HG02884 (cell line): ENCODE measurements at regions not wholly inside any gene's neighbourhood (a gene's known extent, or its start where the extent isn't known, plus 50 kb on each side); places are given as distances from the start of the nearest gene placed in this dataset.

Experiments used
- ATAC-seq: cut with Tn5 transposase; IDR thresholded peaks from one replicate; pipeline ENCODE4 v1.9.1; 2021; ENCODE audit warnings: mild to moderate bottlenecking, moderate library complexity; ENCODE audit not compliant: unreplicated experiment

GRCh38 chr15:96414875-96415274 lies 84.4 kb downstream of the NR2F2 start:
- no peak for ATAC-seq

GRCh38 chr15:96415513-96416217 lies 85.2 kb downstream of the NR2F2 start:
- no peak for ATAC-seq

- no peak for ATAC-seq
Measured at GRCh38 chr15:96416218-96416933, 85.9 kb downstream of the NR2F2 start.

GRCh38 chr15:96416934-96417759 lies 86.6 kb downstream of the NR2F2 start:
- no peak for ATAC-seq

- ATAC-seq, result no peak
Measured at GRCh38 chr15:96417760-96418130, 87.2 kb downstream of the NR2F2 start.

GRCh38 chr15:96418146-96418545 lies 87.6 kb downstream of the NR2F2 start:
- no peak for ATAC-seq

GRCh38 chr15:96421178-96421601 lies 90.7 kb downstream of the NR2F2 start:
- ATAC-seq, result no peak

GRCh38 chr15:96422125-96422524 lies 91.6 kb downstream of the NR2F2 start:
- ATAC-seq, result no peak

- ATAC-seq, result no peak
Measured at GRCh38 chr15:96424674-96425073, 94.2 kb downstream of the NR2F2 start.

GRCh38 chr15:96428742-96429141 lies 98.2 kb downstream of the NR2F2 start:
- ATAC-seq, result no peak

GRCh38 chr15:96431786-96432185 lies 101.3 kb downstream of the NR2F2 start:
- ATAC-seq, result no peak

GRCh38 chr15:96435022-96435421 lies 104.5 kb downstream of the NR2F2 start:
- no peak for ATAC-seq

- no peak for ATAC-seq
Measured at GRCh38 chr15:96435841-96436240, 105.3 kb downstream of the NR2F2 start.

GRCh38 chr15:96440978-96441377 lies 110.5 kb downstream of the NR2F2 start:
- no peak for ATAC-seq

- ATAC-seq, result no peak
Measured at GRCh38 chr15:96442076-96442475, 111.6 kb downstream of the NR2F2 start.

- ATAC-seq, result no peak
Measured at GRCh38 chr15:96444865-96445264, 114.4 kb downstream of the NR2F2 start.

GRCh38 chr15:96448923-96449322 lies 118.4 kb downstream of the NR2F2 start:
- ATAC-seq, result no peak

- ATAC-seq, result no peak
Measured at GRCh38 chr15:96457841-96458240, 127.3 kb downstream of the NR2F2 start.

GRCh38 chr15:96460106-96460505 lies 129.6 kb downstream of the NR2F2 start:
- no peak for ATAC-seq

GRCh38 chr15:96462768-96463750 lies 132.6 kb downstream of the NR2F2 start:
- ATAC-seq, result no peak
